Vagina (tissue), 2 donors: ENCODE measurements at regions not wholly inside any gene's neighbourhood (a gene's known extent, or its start where the extent isn't known, plus 50 kb on each side); places are given as distances from the start of the nearest gene placed in this dataset.

Experiments used
- POLR2A ChIP-seq, 2 donors: fragments of 450-650 bp; IDR thresholded peaks; one replicate each; pipeline ENCODE4 v1.6.1; 2017; ENCODE audit warnings: antibody characterized with exemption in 2 of 2, mild to moderate bottlenecking in 2 of 2, moderate library complexity in 2 of 2
- TF ChIP-seq, protein P1 (sequence below), 3 experiments: fragments of 450-650 bp in 2 of 3; fragments of 200-600 bp in 1 of 3; sonication (generic) in 1 of 3; IDR thresholded peaks; one replicate each; pipeline ENCODE4 v1.5.1; 2017 to 2019; ENCODE audit warnings: antibody characterized with exemption in 3 of 3, mild to moderate bottlenecking in 2 of 3, moderate library complexity in 2 of 3

DNA sequence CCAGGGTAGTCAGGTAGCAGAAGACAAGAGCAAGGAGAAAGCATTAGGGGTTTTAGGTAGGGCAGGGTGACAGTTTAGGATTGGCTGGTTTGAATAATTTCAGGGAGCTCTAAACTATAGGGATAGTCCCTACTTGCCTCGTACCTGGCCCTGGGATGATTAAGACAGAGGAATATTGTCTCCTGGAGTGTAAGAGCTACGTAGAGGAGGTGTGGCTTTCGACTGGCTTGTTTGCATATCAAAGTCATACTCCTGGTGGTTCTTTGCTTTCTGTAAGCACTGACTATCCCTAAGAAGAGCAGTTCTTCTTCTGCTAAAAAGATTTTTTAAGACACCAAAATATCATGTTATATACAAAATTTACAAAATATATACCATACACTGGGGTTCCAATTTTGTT lies 1867.4 kb downstream of the SUCLG1 start:
- TF ChIP-seq, protein P1, sequence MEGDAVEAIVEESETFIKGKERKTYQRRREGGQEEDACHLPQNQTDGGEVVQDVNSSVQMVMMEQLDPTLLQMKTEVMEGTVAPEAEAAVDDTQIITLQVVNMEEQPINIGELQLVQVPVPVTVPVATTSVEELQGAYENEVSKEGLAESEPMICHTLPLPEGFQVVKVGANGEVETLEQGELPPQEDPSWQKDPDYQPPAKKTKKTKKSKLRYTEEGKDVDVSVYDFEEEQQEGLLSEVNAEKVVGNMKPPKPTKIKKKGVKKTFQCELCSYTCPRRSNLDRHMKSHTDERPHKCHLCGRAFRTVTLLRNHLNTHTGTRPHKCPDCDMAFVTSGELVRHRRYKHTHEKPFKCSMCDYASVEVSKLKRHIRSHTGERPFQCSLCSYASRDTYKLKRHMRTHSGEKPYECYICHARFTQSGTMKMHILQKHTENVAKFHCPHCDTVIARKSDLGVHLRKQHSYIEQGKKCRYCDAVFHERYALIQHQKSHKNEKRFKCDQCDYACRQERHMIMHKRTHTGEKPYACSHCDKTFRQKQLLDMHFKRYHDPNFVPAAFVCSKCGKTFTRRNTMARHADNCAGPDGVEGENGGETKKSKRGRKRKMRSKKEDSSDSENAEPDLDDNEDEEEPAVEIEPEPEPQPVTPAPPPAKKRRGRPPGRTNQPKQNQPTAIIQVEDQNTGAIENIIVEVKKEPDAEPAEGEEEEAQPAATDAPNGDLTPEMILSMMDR (IDR thresholded peaks at IDR 0.05), result no peak
- no peak for TF ChIP-seq POLR2A (IDR thresholded peaks at IDR 0.05)
